ENCODE measurements at regions not wholly inside any gene's neighbourhood (a gene's known extent, or its start where the extent isn't known, plus 50 kb on each side); places are given as distances from the start of the nearest gene placed in this dataset.

DNA sequence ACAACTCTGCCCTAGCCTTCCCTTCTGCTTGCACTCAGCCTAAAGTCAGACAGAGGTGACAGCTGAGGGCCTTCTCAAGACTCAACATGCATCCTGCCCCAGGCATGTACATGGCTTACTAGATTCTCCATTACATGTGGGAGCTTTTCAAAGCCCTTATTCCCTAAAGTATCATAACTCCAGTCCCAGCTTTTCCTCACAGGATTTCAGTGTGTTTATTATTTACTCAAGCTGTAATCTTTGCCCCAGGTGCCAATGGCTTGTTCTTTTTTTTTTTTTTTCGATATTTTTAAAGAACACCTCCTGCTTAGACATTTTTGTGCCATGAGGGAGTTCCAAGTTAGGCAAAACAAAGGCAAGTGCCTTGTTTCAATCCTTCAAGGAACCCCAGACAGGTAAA is 154.0 kb upstream of the RADX start:
- peaks cover 0 to 33% of the 10 kb centered on the region in 2 experiments for H3K27me3 ChIP-seq (ENCODE audit: control insufficient read depth in 1 of 2, insufficient read depth in 1 of 2, low read length in 2 of 2)
- H3K79me1 ChIP-seq (replicated peaks; ENCODE audit: low read length, poor library complexity, severe bottlenecking), result no peaks in the 10 kb centered on the region
- H3K36me3 ChIP-seq (ENCODE audit: control insufficient read depth in 1 of 2, insufficient read depth in 2 of 2, low read depth in 1 of 2, low read length in 2 of 2), result no peaks in the 10 kb centered on the region
- no peak overlapping the region for H2BK15ac ChIP-seq (ENCODE audit: low read depth, poor library complexity, severe bottlenecking)
- 100% methylated on average over 1 of the region's 1 CpG for WGBS
- H3K14ac ChIP-seq (ENCODE audit: low read length in 2 of 2), result no peak overlapping the region
- no peak overlapping the region for H3K27ac ChIP-seq (ENCODE audit: low read length, poor library complexity, severe bottlenecking)
- H3K4ac ChIP-seq (ENCODE audit: low read depth in 1 of 2, low read length in 2 of 2), result no peak overlapping the region
- H2BK120ac ChIP-seq (ENCODE audit: low read depth, low read length), result no peak overlapping the region
- H3K4me3 ChIP-seq (ENCODE audit: insufficient read depth in 1 of 2, low read depth in 1 of 2, low read length in 2 of 2), result no peak overlapping the region
- H3K18ac ChIP-seq (ENCODE audit: low read depth in 1 of 2, low read length in 2 of 2), result no peak overlapping the region
- H3K9ac ChIP-seq (ENCODE audit: low read length), result no peak overlapping the region
- no peaks in the 10 kb centered on the region for H3K4me1 ChIP-seq (ENCODE audit: control insufficient read depth, insufficient read depth, low read depth, low read length)
- H4K8ac ChIP-seq (ENCODE audit: low read length), result no peak overlapping the region
- no peak for DNase-seq
- no peak overlapping the region for H2BK12ac ChIP-seq (ENCODE audit: low read length in 2 of 2)
- H2AFZ ChIP-seq (ENCODE audit: low read depth, low read length), result no peak overlapping the region
- H2AK5ac ChIP-seq (ENCODE audit: low read length, severe bottlenecking), result no peak overlapping the region
- H2BK5ac ChIP-seq (ENCODE audit: low read depth, low read length, poor library complexity, severe bottlenecking), result no peak overlapping the region
- no peak overlapping the region for H4K91ac ChIP-seq (ENCODE audit: low read length)
- H3K23ac ChIP-seq (ENCODE audit: low read length in 2 of 2), result no peak overlapping the region
- H3K9me3 ChIP-seq (ENCODE audit: control insufficient read depth, low read length), result no peaks in the 10 kb centered on the region
- no peak overlapping the region for H3K4me2 ChIP-seq (ENCODE audit: low read length, poor library complexity, severe bottlenecking)

DNA sequence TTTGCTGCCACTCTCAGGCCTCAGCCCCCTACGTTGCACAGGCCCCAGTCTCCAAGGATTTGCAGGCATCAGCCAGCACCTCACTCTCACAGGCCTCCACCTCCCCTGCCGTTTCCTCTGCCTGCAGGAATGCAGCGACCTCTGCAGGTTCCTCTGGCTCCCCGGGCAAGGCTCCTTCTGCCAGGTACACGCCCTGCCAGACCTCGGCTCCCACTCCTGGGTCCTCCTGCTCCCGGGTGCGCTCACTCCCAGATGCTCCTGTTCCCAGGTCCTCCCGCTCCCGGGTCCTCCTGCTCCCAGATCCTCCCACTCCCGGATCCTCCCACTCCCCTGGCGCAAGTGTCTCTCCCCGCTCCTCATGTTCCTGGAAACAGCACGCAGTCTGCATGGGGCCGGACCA is 144.4 kb upstream of the RADX start:
- no peak overlapping the region for H3K23ac ChIP-seq (ENCODE audit: low read length in 2 of 2)
- H2BK12ac ChIP-seq (ENCODE audit: low read length in 2 of 2), result no peak overlapping the region
- no peak overlapping the region for H4K8ac ChIP-seq (ENCODE audit: low read length)
- H4K91ac ChIP-seq (ENCODE audit: low read length), result no peak overlapping the region
- no peak overlapping the region for H2AK5ac ChIP-seq (ENCODE audit: low read length, severe bottlenecking)
- no peak overlapping the region for H3K14ac ChIP-seq (ENCODE audit: low read length in 2 of 2)
- no peak overlapping the region for H3K27ac ChIP-seq (ENCODE audit: low read length, poor library complexity, severe bottlenecking)
- no peak overlapping the region for H2BK120ac ChIP-seq (ENCODE audit: low read depth, low read length)
- WGBS, result 54% methylated on average over 10 of the region's 15 CpGs
- H3K79me1 ChIP-seq (replicated peaks; ENCODE audit: low read length, poor library complexity, severe bottlenecking), result no peaks in the 10 kb centered on the region
- H3K9ac ChIP-seq (ENCODE audit: low read length), result no peak overlapping the region
- H2BK5ac ChIP-seq (ENCODE audit: low read depth, low read length, poor library complexity, severe bottlenecking), result no peak overlapping the region
- no peaks in the 10 kb centered on the region for H3K4me1 ChIP-seq (ENCODE audit: control insufficient read depth, insufficient read depth, low read depth, low read length)
- H3K36me3 ChIP-seq (ENCODE audit: control insufficient read depth in 1 of 2, insufficient read depth in 2 of 2, low read depth in 1 of 2, low read length in 2 of 2), result no peaks in the 10 kb centered on the region
- H2AFZ ChIP-seq (ENCODE audit: low read depth, low read length), result no peak overlapping the region
- H3K4me3 ChIP-seq (ENCODE audit: insufficient read depth in 1 of 2, low read depth in 1 of 2, low read length in 2 of 2), result no peak overlapping the region
- no peak overlapping the region for H3K18ac ChIP-seq (ENCODE audit: low read depth in 1 of 2, low read length in 2 of 2)
- H3K4me2 ChIP-seq (ENCODE audit: low read length, poor library complexity, severe bottlenecking), result no peak overlapping the region
- H3K4ac ChIP-seq (ENCODE audit: low read depth in 1 of 2, low read length in 2 of 2), result no peak overlapping the region
- H3K27me3 ChIP-seq (ENCODE audit: control insufficient read depth in 1 of 2, insufficient read depth in 1 of 2, low read length in 2 of 2), result peaks cover 0 to 24% of the 10 kb centered on the region in 2 experiments
- no peak for DNase-seq
- no peak overlapping the region for H2BK15ac ChIP-seq (ENCODE audit: low read depth, poor library complexity, severe bottlenecking)
- H3K9me3 ChIP-seq (ENCODE audit: control insufficient read depth, low read length), result peaks cover 2% of the 10 kb centered on the region

DNA sequence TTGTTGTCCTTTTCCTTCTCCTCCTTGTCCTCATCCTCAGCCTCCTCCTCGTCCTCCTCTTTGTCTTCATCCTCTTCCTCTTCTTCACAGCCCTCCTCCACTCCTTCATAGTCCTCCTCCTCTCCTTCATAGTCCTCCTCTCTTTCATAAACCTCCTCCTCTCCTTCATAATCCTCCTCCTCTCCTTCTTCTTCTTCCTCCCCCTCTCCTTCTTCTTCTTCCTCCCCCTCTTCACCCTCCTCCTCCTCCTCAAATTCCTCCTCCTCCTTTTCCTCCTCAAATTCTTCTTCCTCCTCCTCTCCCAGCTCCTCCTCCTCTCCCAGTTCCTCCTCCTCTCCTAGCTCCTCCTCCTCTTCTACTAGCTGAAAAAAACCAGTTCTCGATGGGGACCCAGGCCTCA is 143.8 kb upstream of the RADX start:
- no peak overlapping the region for H2BK120ac ChIP-seq (ENCODE audit: low read depth, low read length)
- no peak overlapping the region for H3K4ac ChIP-seq (ENCODE audit: low read depth in 1 of 2, low read length in 2 of 2)
- H4K91ac ChIP-seq (ENCODE audit: low read length), result no peak overlapping the region
- no peak overlapping the region for H3K9ac ChIP-seq (ENCODE audit: low read length)
- H4K8ac ChIP-seq (ENCODE audit: low read length), result no peak overlapping the region
- peaks cover 2% of the 10 kb centered on the region for H3K9me3 ChIP-seq (ENCODE audit: control insufficient read depth, low read length)
- H3K27me3 ChIP-seq (ENCODE audit: control insufficient read depth in 1 of 2, insufficient read depth in 1 of 2, low read length in 2 of 2), result peaks cover 0 to 21% of the 10 kb centered on the region in 2 experiments
- no peak overlapping the region for H2BK15ac ChIP-seq (ENCODE audit: low read depth, poor library complexity, severe bottlenecking)
- H3K36me3 ChIP-seq (ENCODE audit: control insufficient read depth in 1 of 2, insufficient read depth in 2 of 2, low read depth in 1 of 2, low read length in 2 of 2), result no peaks in the 10 kb centered on the region
- no peak overlapping the region for H2AFZ ChIP-seq (ENCODE audit: low read depth, low read length)
- no peak overlapping the region for H3K4me3 ChIP-seq (ENCODE audit: insufficient read depth in 1 of 2, low read depth in 1 of 2, low read length in 2 of 2)
- H3K4me1 ChIP-seq (ENCODE audit: control insufficient read depth, insufficient read depth, low read depth, low read length), result no peaks in the 10 kb centered on the region
- no peaks in the 10 kb centered on the region for H3K79me1 ChIP-seq (replicated peaks; ENCODE audit: low read length, poor library complexity, severe bottlenecking)
- H2BK5ac ChIP-seq (ENCODE audit: low read depth, low read length, poor library complexity, severe bottlenecking), result no peak overlapping the region
- 42% methylated on average over 2 of the region's 2 CpGs for WGBS
- H2BK12ac ChIP-seq (ENCODE audit: low read length in 2 of 2), result no peak overlapping the region
- H2AK5ac ChIP-seq (ENCODE audit: low read length, severe bottlenecking), result no peak overlapping the region
- no peak for DNase-seq
- no peak overlapping the region for H3K23ac ChIP-seq (ENCODE audit: low read length in 2 of 2)
- no peak overlapping the region for H3K27ac ChIP-seq (ENCODE audit: low read length, poor library complexity, severe bottlenecking)
- no peak overlapping the region for H3K14ac ChIP-seq (ENCODE audit: low read length in 2 of 2)
- H3K18ac ChIP-seq (ENCODE audit: low read depth in 1 of 2, low read length in 2 of 2), result no peak overlapping the region
- no peak overlapping the region for H3K4me2 ChIP-seq (ENCODE audit: low read length, poor library complexity, severe bottlenecking)

DNA sequence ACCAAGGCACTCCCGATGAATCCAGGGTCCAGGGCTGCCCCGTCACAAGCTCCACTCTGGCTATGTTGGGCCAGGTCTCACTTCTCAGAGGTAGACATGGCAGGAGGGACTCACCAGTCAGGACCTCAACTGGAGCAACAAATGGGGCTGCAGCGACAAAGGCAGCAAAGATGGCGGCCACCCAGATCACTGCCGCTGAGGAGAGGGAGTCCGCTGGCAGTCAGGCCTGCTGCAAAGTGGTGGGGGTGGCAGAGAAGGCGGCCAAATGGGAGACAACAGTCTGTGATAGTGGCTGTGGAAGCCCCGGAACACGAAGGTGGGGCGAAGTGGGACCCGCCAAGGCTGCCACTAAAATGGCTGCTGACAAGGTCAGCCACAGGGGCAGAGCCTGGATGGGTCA is 143.3 kb upstream of the RADX start:
- H3K14ac ChIP-seq (ENCODE audit: low read length in 2 of 2), result no peak overlapping the region
- H3K4me3 ChIP-seq (ENCODE audit: insufficient read depth in 1 of 2, low read depth in 1 of 2, low read length in 2 of 2), result no peak overlapping the region
- no peak overlapping the region for H3K4ac ChIP-seq (ENCODE audit: low read depth in 1 of 2, low read length in 2 of 2)
- no peaks in the 10 kb centered on the region for H3K4me1 ChIP-seq (ENCODE audit: control insufficient read depth, insufficient read depth, low read depth, low read length)
- no peaks in the 10 kb centered on the region for H3K36me3 ChIP-seq (ENCODE audit: control insufficient read depth in 1 of 2, insufficient read depth in 2 of 2, low read depth in 1 of 2, low read length in 2 of 2)
- no peak overlapping the region for H3K4me2 ChIP-seq (ENCODE audit: low read length, poor library complexity, severe bottlenecking)
- no peak overlapping the region for H4K91ac ChIP-seq (ENCODE audit: low read length)
- H2BK15ac ChIP-seq (ENCODE audit: low read depth, poor library complexity, severe bottlenecking), result no peak overlapping the region
- H3K27me3 ChIP-seq (ENCODE audit: control insufficient read depth in 1 of 2, insufficient read depth in 1 of 2, low read length in 2 of 2), result peaks cover 0 to 21% of the 10 kb centered on the region in 2 experiments
- no peaks in the 10 kb centered on the region for H3K79me1 ChIP-seq (replicated peaks; ENCODE audit: low read length, poor library complexity, severe bottlenecking)
- H2AFZ ChIP-seq (ENCODE audit: low read depth, low read length), result no peak overlapping the region
- H3K18ac ChIP-seq (ENCODE audit: low read depth in 1 of 2, low read length in 2 of 2), result no peak overlapping the region
- no peak for DNase-seq
- no peak overlapping the region for H4K8ac ChIP-seq (ENCODE audit: low read length)
- no peak overlapping the region for H2BK120ac ChIP-seq (ENCODE audit: low read depth, low read length)
- no peak overlapping the region for H2BK12ac ChIP-seq (ENCODE audit: low read length in 2 of 2)
- H2BK5ac ChIP-seq (ENCODE audit: low read depth, low read length, poor library complexity, severe bottlenecking), result no peak overlapping the region
- no peak overlapping the region for H3K27ac ChIP-seq (ENCODE audit: low read length, poor library complexity, severe bottlenecking)
- H3K9me3 ChIP-seq (ENCODE audit: control insufficient read depth, low read length), result peaks cover 2% of the 10 kb centered on the region
- no peak overlapping the region for H2AK5ac ChIP-seq (ENCODE audit: low read length, severe bottlenecking)
- WGBS, result 91% methylated on average over 11 of the region's 11 CpGs
- H3K23ac ChIP-seq (ENCODE audit: low read length in 2 of 2), result no peak overlapping the region
- no peak overlapping the region for H3K9ac ChIP-seq (ENCODE audit: low read length)

Data from mesenchymal stem cell (in vitro differentiated cells and primary cell).